Esophagus (tissue), 2 donors: ENCODE measurements at regions not wholly inside any gene's neighbourhood (a gene's known extent, or its start where the extent isn't known, plus 50 kb on each side); places are given as distances from the start of the nearest gene placed in this dataset.

Experiments
- H3K27ac ChIP-seq, 2 donors: one replicate each; pipeline ENCODE4 v1.5.1; 2013; ENCODE audit warnings: low read depth in 2 of 2, mild to moderate bottlenecking in 2 of 2, inconsistent platforms in 1 of 2, low read length in 1 of 2, moderate library complexity in 1 of 2
- H3K27me3 ChIP-seq, 2 donors: one replicate each; pipeline ENCODE4 v1.6.1; 2013; ENCODE audit warnings: low read length in 2 of 2, control low read depth in 1 of 2, mild to moderate bottlenecking in 1 of 2; ENCODE audit not compliant: insufficient read depth in 2 of 2, control insufficient read depth in 1 of 2
- H3K36me3 ChIP-seq, 2 donors: one replicate each; pipeline ENCODE4 v1.6.1; 2013; ENCODE audit warnings: low read length in 1 of 2; ENCODE audit not compliant: control insufficient read depth in 2 of 2, insufficient read depth in 2 of 2
- H3K4me1 ChIP-seq, 2 donors: one replicate each; pipeline ENCODE4 v1.6.1; 2013; ENCODE audit warnings: low read length in 1 of 2; ENCODE audit not compliant: control insufficient read depth in 2 of 2, insufficient read depth in 2 of 2
- H3K4me3 ChIP-seq, 2 donors: one replicate each; pipeline ENCODE4 v1.5.1; 2013; ENCODE audit warnings: low read length in 2 of 2, mild to moderate bottlenecking in 2 of 2, low read depth in 1 of 2, moderate library complexity in 1 of 2
- H3K9me3 ChIP-seq, 2 donors: one replicate each; pipeline ENCODE4 v1.6.1; 2013; ENCODE audit warnings: mild to moderate bottlenecking in 2 of 2, low read depth in 1 of 2, low read length in 1 of 2, moderate library complexity in 1 of 2; ENCODE audit not compliant: control insufficient read depth in 2 of 2, insufficient read depth in 1 of 2
- WGBS, 2 donors: extraction: QIAGEN DNeasy Blood & Tissue Kit; methylation state at CpG; one replicate each; pipeline ENCODE4 v1.1.7; 2013; 5-methylcytosine and 5-hydroxymethylcytosine counted together
- donor health status: healthy with polysubstance abuse.
- donor health status: Bipolar disorder and iron deficiency.

DNA sequence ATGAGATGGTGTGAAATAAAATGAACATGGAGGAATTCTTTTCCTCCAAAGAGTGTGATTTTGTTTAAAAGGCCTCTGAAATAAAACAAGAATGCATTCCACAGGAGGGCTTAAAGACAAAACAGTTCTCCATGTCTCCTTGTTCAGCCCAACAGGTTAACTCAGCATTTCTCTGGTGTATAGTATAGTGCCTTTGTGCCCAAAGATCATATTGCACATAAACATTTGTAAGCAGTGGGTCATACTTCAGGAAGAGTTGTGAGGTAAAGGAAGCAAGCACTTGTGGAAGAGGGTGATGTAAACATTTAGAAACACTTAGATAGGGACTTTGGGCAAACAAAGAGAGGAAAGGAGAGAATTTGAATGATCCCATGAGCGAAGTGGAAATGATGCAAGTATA, 433.9 kb downstream of the SIPA1L2 start:
- Histone ChIP-seq H3K4me1 (peaks cover 0 to 2% of the 10 kb centered on the region in 2 donors), H3K4me3 (no peak overlapping the region), H3K27ac (no peak overlapping the region), H3K9me3 (no peaks in the 10 kb centered on the region), H3K27me3 (no peaks in the 10 kb centered on the region), H3K36me3 (no peaks in the 10 kb centered on the region)
- WGBS, 2 donors, result 86 to 92% methylated on average over 1 of the region's 1 CpG

DNA sequence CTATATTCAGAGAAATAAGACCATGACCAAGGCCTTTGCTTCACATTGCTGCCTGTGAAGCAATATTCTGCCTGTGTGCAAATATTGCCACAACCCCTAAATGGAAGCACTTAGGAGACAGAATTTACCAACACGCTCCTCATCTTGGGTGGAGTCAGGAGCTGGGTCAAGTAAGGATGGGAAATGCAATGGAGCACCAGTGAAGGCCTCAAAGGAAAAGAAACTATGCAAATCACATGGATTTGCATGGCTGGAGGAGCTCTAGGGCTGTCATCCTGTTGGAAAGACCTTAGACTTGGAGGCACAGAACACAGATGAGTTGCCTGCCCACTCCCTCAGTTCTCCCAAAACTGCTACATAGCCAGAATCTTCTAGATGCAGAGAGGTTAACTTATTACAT, 435.5 kb downstream of the SIPA1L2 start:
- Histone ChIP-seq H3K4me3 (no peak overlapping the region), H3K9me3 (no peaks in the 10 kb centered on the region), H3K36me3 (no peaks in the 10 kb centered on the region), H3K27me3 (no peaks in the 10 kb centered on the region), H3K27ac (no peak overlapping the region), H3K4me1 (peaks cover 0 to 2% of the 10 kb centered on the region in 2 donors)
- WGBS, 2 donors, result 93% methylated on average over 1 of the region's 1 CpG

GRCh38 chr1:232193451-232193783, 436.5 kb downstream of the SIPA1L2 start:
- Histone ChIP-seq H3K4me3 (no peak overlapping the region), H3K36me3 (no peaks in the 10 kb centered on the region), H3K4me1 (peaks cover 0 to 2% of the 10 kb centered on the region in 2 donors), H3K27me3 (no peaks in the 10 kb centered on the region), H3K9me3 (no peaks in the 10 kb centered on the region), H3K27ac (no peak overlapping the region)

DNA sequence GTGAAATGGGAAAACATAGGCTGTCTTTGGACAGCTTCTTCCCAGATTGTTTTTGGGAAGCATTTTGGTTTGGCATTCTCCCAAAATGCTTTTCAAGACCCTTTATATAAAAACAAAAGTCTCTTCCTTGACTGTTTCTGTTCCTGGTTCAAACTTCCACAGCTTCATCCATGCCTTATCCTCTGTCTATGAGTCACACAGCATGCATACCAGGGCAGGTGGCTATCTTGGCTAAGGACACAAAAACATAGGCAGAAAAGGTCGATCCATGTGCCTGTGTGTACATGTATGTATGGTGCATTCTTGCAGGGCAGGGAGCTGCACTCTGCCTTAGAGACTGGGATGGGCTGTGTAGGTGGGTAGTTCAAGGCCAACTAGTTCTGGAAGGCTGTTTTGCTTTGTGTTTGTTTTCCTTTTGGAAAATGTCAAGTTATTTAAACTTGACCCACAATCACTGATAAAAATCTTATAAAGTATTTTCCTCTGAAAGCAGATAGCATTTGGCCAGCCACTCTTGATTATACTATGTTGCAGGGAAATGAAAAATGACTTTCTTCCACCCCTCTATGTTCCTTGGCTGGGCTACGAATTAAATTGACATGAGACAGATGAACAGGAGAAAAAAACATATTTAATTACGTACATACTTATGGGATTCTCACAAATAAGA, 437.0 kb downstream of the SIPA1L2 start:
- Histone ChIP-seq H3K9me3 (no peaks in the 10 kb centered on the region), H3K4me1 (peaks cover 0 to 2% of the 10 kb centered on the region in 2 donors), H3K4me3 (no peak overlapping the region), H3K27ac (no peak overlapping the region), H3K36me3 (no peaks in the 10 kb centered on the region), H3K27me3 (no peaks in the 10 kb centered on the region)
- 62 to 68% methylated on average over 3 of the region's 3 CpGs for WGBS, 2 donors

DNA sequence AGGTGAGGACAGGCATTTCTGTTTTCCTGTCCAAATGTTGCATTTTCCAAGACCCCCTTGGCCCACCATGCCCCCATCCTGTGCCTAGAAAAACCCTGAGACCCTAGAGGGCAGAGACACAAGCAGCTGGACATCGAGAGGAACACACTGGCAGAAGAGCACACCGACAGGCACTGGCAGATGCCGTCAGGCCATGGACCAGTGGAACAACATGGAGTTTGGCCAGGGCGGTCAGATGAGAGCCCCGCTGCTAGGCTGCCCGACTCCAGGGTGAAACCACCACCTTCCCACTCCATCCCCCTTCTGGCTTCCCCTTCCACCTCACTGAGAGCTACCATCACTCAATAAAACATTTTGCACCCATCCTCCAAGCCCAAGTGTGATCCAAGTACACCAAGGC, 438.4 kb downstream of the SIPA1L2 start:
- H3K27me3 ChIP-seq, result no peaks in the 10 kb centered on the region
- no peak overlapping the region for H3K4me3 ChIP-seq
- H3K27ac ChIP-seq, result no peak overlapping the region
- no peaks in the 10 kb centered on the region for H3K9me3 ChIP-seq
- H3K4me1 ChIP-seq, result peaks cover 0 to 2% of the 10 kb centered on the region in 2 donors
- 92 to 94% methylated on average over 6 of the region's 6 CpGs for WGBS, 2 donors
- H3K36me3 ChIP-seq, result no peaks in the 10 kb centered on the region

DNA sequence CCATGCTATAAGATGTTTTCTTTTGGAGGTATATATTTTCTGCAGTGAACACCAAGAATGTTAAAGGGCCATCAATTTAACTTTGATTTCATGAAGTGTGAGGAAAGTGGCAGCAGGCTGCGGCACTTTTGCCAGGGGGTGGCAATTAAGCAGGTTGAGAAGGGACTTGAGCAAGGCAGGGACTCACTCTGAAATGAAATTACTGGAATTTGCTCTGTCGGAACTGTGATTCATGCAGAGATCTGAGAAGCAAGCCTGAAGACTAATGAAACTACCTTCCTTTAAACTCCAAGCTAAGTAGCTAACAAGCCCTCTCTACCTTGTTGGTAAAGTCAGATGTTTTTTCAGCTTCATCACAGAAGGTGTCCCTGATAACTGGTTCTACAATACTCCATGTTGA, 441.6 kb downstream of the SIPA1L2 start:
- H3K9me3 ChIP-seq, result no peaks in the 10 kb centered on the region
- H3K27me3 ChIP-seq, result no peaks in the 10 kb centered on the region
- no peaks in the 10 kb centered on the region for H3K36me3 ChIP-seq
- H3K4me1 ChIP-seq, result peaks cover 0 to 2% of the 10 kb centered on the region in 2 donors
- WGBS, 2 donors, result 80 to 95% methylated on average over 2 of the region's 2 CpGs
- no peak overlapping the region for H3K4me3 ChIP-seq
- H3K27ac ChIP-seq, result no peak overlapping the region

DNA sequence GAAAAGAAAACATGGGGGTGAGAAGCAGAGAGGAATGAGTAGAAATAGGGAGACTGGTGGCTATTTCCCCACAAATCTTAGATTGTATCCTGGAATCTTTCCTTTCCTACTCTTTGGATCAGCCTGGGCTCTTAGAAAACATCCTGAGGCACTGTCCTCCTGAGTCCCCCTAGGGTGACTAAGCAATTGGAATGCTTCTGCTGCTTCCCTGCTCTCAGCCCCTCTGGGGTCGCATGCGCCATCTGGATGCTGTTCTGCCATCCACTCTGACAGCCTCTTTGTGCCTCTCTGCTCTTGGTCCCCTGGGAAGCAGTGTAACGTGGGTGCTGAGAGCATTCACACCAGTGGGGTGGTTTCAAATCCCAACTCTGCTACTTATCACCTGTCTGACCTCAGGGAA, 443.0 kb downstream of the SIPA1L2 start:
- no peak overlapping the region for H3K4me3 ChIP-seq
- no peaks in the 10 kb centered on the region for H3K27me3 ChIP-seq
- WGBS, 2 donors, result 87 to 95% methylated on average over 3 of the region's 3 CpGs
- H3K36me3 ChIP-seq, result no peaks in the 10 kb centered on the region
- H3K4me1 ChIP-seq, result peaks cover 0 to 2% of the 10 kb centered on the region in 2 donors
- no peak overlapping the region for H3K27ac ChIP-seq
- H3K9me3 ChIP-seq, result no peaks in the 10 kb centered on the region

DNA sequence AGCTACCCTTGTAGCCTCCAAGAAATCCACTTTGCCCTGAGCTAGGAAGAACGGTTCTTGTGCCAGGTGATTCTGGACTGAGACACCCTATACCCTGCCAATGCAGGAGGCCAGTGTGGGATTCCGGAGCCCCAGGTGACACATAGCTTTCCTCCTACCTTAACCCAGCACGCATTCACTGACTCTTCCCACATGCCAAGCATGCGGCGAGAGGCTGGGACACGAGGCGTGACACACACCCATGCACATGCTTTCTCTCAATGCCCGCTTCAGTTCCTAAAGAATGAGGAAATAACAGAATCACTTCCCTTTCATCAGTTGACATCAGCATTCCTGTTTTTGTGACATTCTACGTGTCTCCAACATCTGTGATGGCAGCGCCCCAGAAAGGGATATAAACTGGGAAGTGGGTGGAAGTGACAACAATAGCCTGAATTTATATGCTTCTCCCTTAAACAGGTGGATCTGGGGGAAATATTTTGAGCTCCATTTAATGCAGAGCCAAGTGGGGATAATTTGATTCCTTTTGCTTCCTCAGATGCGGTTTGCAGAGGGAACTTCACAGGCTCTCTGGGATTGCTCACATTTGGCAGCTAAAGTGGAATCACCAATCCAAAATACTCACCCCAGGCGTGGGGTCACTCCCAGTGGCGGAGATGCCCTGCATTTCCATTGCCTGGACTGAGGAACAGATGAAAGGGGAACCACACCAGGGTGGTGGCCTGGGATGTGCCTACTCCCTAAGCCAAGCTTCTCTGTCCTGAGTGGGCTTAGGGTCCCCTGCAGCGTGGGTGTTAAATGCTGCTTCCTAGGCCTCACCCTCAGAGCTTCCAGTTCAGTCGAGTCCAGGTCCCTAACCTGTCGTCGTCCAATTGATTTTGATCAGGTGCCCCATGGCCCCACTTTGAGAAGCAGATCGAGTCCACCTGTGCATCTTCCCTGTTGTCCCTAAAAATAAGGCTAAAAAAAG, 445.1 kb downstream of the SIPA1L2 start:
- Histone ChIP-seq H3K36me3 (no peaks in the 10 kb centered on the region), H3K27ac (no peak overlapping the region), H3K9me3 (no peaks in the 10 kb centered on the region), H3K27me3 (no peaks in the 10 kb centered on the region), H3K4me3 (no peak overlapping the region), H3K4me1 (peaks cover 2 to 6% of the 10 kb centered on the region in 2 donors)
- 77 to 80% methylated on average over 18 of the region's 18 CpGs for WGBS, 2 donors

- H3K27me3 ChIP-seq, result no peaks in the 10 kb centered on the region
- no peaks in the 10 kb centered on the region for H3K36me3 ChIP-seq
- H3K9me3 ChIP-seq, result no peaks in the 10 kb centered on the region
- H3K4me1 ChIP-seq, result peaks cover 2 to 10% of the 10 kb centered on the region in 2 donors
- H3K27ac ChIP-seq, result no peak overlapping the region
- no peak overlapping the region for H3K4me3 ChIP-seq
Observed at GRCh38 chr1:232183802-232184201, 446.1 kb downstream of the SIPA1L2 start.
